ENCODE measurements at regions not wholly inside any gene's neighbourhood (a gene's known extent, or its start where the extent isn't known, plus 50 kb on each side); places are given as distances from the start of the nearest gene placed in this dataset.

DNA sequence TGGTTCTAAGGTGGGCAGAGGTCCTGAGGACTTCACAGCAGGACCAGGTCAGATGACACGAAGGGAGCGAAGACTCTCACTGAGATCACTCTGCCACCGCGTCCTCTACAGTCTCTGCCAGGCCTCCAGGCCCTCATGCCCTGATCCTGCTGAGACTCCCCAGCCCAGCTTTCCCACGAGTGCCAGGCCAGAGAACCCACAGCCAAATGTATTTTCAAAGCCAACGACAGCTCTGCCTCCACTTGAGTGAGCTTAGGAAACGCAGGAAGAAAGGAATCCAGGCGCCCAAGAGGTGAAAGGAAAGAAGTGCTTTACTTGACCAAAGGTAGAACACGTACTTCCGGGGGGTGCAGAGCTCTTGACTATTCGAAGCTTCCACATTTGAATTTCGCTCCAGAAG is 275.0 kb downstream of the XXYLT1 start:
- TF ChIP-seq, protein P1, sequence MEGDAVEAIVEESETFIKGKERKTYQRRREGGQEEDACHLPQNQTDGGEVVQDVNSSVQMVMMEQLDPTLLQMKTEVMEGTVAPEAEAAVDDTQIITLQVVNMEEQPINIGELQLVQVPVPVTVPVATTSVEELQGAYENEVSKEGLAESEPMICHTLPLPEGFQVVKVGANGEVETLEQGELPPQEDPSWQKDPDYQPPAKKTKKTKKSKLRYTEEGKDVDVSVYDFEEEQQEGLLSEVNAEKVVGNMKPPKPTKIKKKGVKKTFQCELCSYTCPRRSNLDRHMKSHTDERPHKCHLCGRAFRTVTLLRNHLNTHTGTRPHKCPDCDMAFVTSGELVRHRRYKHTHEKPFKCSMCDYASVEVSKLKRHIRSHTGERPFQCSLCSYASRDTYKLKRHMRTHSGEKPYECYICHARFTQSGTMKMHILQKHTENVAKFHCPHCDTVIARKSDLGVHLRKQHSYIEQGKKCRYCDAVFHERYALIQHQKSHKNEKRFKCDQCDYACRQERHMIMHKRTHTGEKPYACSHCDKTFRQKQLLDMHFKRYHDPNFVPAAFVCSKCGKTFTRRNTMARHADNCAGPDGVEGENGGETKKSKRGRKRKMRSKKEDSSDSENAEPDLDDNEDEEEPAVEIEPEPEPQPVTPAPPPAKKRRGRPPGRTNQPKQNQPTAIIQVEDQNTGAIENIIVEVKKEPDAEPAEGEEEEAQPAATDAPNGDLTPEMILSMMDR (IDR thresholded peaks at IDR 0.05) = no peak

- TF ChIP-seq, protein P1 (IDR thresholded peaks at IDR 0.05) = no peak
Measured at GRCh38 chr3:194996746-194997145, 274.2 kb downstream of the XXYLT1 start.

- TF ChIP-seq, protein P1 (IDR thresholded peaks at IDR 0.05) = no peak
Measured at GRCh38 chr3:194998417-194998816, 272.5 kb downstream of the XXYLT1 start.

DNA sequence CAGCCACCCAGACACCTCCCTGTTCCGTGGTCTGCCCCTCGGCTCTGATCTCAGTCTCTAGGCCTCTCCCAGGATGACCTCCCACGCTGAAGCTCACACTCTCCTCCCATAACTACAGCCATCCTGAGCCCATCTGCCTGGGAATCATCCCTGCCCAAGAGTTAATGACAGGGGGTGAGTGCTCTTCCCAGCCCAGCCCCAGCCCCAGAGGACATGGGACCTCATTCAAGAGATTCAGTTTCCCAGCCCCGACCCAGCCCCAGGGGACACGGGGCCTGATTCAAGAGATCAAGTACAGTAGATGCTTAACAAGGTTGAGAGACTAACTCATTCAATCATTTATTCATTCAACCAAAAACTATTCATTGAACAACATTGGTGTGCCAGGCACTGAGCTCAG is 272.0 kb downstream of the XXYLT1 start:
- TF ChIP-seq, protein P1 (IDR thresholded peaks at IDR 0.05) = no peak

DNA sequence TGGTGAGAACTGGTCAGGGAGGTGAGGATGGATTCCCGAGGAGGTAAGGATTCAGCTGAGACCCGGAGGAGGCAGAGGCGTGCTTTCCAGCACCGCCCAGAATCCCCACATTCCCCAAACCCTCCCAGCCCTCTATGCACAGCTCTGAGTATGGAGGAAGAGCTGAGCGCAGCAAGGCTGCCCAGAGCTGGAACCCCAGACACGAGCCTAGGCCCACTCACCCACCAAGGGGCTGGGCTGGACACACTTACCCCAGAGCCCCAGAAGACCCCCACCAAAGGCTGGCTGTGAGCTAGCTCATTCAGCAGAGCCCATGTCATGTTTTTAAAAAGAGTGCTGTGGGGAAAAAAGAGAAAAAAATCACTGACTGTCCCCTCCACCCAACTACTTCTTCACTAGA is 271.5 kb downstream of the XXYLT1 start:
- TF ChIP-seq, protein P1 (IDR thresholded peaks at IDR 0.05) = no peak

DNA sequence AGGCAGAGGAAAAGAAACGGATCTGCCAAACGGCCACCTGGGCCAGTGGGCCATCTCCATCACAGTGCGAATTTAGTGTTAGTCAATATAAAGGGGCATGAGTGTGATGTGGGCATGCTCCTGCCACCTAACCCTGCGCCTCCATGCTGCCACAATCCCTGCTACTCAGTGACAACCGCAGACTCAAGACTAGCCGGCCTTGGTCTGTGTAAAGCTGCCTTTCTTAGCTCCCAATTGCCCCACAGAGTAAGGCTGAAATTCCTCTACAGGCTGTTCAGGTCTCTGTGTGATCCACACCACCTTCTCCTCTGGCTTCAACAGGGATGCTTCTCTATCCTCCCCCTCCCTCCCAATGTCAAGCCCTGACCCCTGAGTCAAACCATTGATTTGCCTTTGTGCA is 269.7 kb downstream of the XXYLT1 start:
- TF ChIP-seq, protein P1 (IDR thresholded peaks at IDR 0.05) = no peak

- TF ChIP-seq, protein P1 (IDR thresholded peaks at IDR 0.05) = peak; percentile 47
Measured at GRCh38 chr3:195001961-195002861, 268.7 kb downstream of the XXYLT1 start.
